PC-9 (cell line): ENCODE measurements at regions not wholly inside any gene's neighbourhood (a gene's known extent, or its start where the extent isn't known, plus 50 kb on each side); places are given as distances from the start of the nearest gene placed in this dataset.

Experiments used
- BruUV-seq: library from RNA; stranded (reverse); fragments of 400-500 nt; replicated peaks from 2 replicates; lab custom pipeline; 2021; lab: Mats Ljungman, UMichigan
- CTCF ChIA-PET: fragments of 300-600 bp; sonication (Branson Sonifier 250); formaldehyde crosslinking; loops from one replicate; lab custom pipeline; 2022; ENCODE audit warnings: antibody characterized with exemption; lab: Charles Lee
- POLR2A ChIA-PET: fragments of 300-600 bp; sonication (Branson Sonifier 250); formaldehyde crosslinking; loops from one replicate; lab custom pipeline; 2022; ENCODE audit warnings: antibody characterized with exemption; ENCODE audit not compliant: unreplicated experiment; lab: Charles Lee
- DNase-seq, 2 experiments: peaks; one replicate each; pipeline versions ENCODE4 v3.0.0 to v3.0.0-alpha.2; 2015 to 2022; ENCODE audit warnings: mixed read lengths in 1 of 2
- H2AFZ ChIP-seq: fragments of 200-600 bp; sonication (generic); 2 replicates; pipeline ENCODE4 v1.8.1; 2017; ENCODE audit warnings: antibody characterized with exemption
- H3F3A ChIP-seq: fragments of 200-600 bp; sonication (generic); 2 replicates; pipeline ENCODE4 v1.8.1; 2017; ENCODE audit warnings: antibody characterized with exemption, mild to moderate bottlenecking, low read depth; ENCODE audit not compliant: insufficient read depth
- H3K27ac ChIP-seq: fragments of 200-600 bp; sonication (generic); 2 replicates; pipeline ENCODE4 v1.6.1; 2016; ENCODE audit warnings: mixed run types
- H3K27me3 ChIP-seq: fragments of 200-600 bp; sonication (generic); 2 replicates; pipeline ENCODE4 v1.6.1; 2016; ENCODE audit warnings: low read depth, mixed run types; ENCODE audit not compliant: insufficient read depth
- H3K36me3 ChIP-seq: fragments of 200-600 bp; sonication (generic); 2 replicates; pipeline ENCODE4 v1.6.1; 2016; ENCODE audit warnings: low read depth, mixed run types
- H3K4me1 ChIP-seq: fragments of 200-600 bp; sonication (generic); replicated peaks from 2 replicates; pipeline ENCODE4 v1.6.1; 2016; ENCODE audit warnings: mixed run types; ENCODE audit not compliant: insufficient read depth
- H3K4me2 ChIP-seq: fragments of 200-600 bp; sonication (generic); 2 replicates; pipeline ENCODE4 v1.6.1; 2017; ENCODE audit warnings: mixed run types
- H3K4me3 ChIP-seq: fragments of 200-600 bp; sonication (generic); 2 replicates; pipeline ENCODE4 v1.6.1; 2016; ENCODE audit warnings: mixed run types
- H3K79me2 ChIP-seq: fragments of 200-600 bp; sonication (generic); 2 replicates; pipeline ENCODE4 v1.6.1; 2017; ENCODE audit warnings: low read depth, mixed run types
- H3K9me2 ChIP-seq: fragments of 200-600 bp; sonication (generic); 2 replicates; pipeline ENCODE4 v1.8.1; 2017; ENCODE audit warnings: mild to moderate bottlenecking; ENCODE audit not compliant: insufficient read depth
- H3K9me3 ChIP-seq: fragments of 200-600 bp; sonication (generic); 2 replicates; pipeline ENCODE4 v1.8.1; 2016; ENCODE audit warnings: low read depth; ENCODE audit not compliant: insufficient read depth
- H4K20me1 ChIP-seq: fragments of 200-600 bp; sonication (generic); 2 replicates; pipeline ENCODE4 v1.8.1; 2017; ENCODE audit not compliant: insufficient read depth
- EZH2 ChIP-seq: fragments of 200-600 bp; sonication (generic); IDR thresholded peaks from 2 replicates; pipeline ENCODE4 v1.8.0; 2017; ENCODE audit warnings: antibody characterized with exemption, low read depth
- intact Hi-C: fragments of 100-400 bp; cut with micrococcal nuclease; formaldehyde crosslinking; loops from one replicate; pipeline ENCODE4 v1.10.0; 2022; ENCODE audit not compliant: unreplicated experiment
- TF ChIP-seq, protein P1 (sequence below): fragments of 200-600 bp; sonication (generic); conservative IDR thresholded peaks from 2 replicates; pipeline ENCODE4 v1.6.1; 2017; ENCODE audit warnings: mixed run types, antibody characterized with exemption, mild to moderate bottlenecking, moderate library complexity

- no peaks in the 10 kb centered on the region for H3K9me3 ChIP-seq
Observed at GRCh38 chr22:48197189-48197690, 1434.8 kb downstream of the TBC1D22A start.

DNA sequence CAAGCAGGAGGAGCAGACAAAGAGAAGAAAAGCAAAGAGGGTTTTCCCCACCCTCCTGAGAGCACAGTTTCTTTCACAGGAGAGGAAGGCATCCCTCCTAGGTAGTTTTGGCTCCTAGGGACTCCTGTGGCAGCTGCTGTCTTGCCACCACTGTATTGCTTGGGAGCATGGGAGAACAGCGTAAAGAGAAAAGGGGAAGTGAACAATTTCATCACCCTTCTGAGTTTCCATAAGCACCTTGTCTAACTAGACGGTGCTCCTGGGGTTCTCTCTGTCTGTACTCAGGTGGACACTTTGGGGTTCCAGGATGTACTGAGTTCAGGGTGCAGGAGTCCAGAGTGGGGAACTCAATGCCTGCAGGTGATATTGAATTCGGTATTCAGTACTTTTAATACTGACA, 1430.5 kb downstream of the TBC1D22A start:
- H3F3A ChIP-seq, result no peaks in the 10 kb centered on the region
- DNase-seq, result no peak
- no peak overlapping the region; the same call in 1 of the 2 replicates for H3K4me2 ChIP-seq
- POLR2A ChIA-PET, result no interaction called here
- no peaks in the 10 kb centered on the region for H3K36me3 ChIP-seq
- TF ChIP-seq EZH2, result no peak
- TF ChIP-seq, protein P1, sequence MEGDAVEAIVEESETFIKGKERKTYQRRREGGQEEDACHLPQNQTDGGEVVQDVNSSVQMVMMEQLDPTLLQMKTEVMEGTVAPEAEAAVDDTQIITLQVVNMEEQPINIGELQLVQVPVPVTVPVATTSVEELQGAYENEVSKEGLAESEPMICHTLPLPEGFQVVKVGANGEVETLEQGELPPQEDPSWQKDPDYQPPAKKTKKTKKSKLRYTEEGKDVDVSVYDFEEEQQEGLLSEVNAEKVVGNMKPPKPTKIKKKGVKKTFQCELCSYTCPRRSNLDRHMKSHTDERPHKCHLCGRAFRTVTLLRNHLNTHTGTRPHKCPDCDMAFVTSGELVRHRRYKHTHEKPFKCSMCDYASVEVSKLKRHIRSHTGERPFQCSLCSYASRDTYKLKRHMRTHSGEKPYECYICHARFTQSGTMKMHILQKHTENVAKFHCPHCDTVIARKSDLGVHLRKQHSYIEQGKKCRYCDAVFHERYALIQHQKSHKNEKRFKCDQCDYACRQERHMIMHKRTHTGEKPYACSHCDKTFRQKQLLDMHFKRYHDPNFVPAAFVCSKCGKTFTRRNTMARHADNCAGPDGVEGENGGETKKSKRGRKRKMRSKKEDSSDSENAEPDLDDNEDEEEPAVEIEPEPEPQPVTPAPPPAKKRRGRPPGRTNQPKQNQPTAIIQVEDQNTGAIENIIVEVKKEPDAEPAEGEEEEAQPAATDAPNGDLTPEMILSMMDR, result no peak
- H3K9me3 ChIP-seq, result no peaks in the 10 kb centered on the region
- no peak overlapping the region for H3K27ac ChIP-seq
- no peaks in the 10 kb centered on the region for H3K79me2 ChIP-seq
- BruUV-seq, result no TSS peak
- H2AFZ ChIP-seq, result no peak overlapping the region
- no peak overlapping the region for H3K4me3 ChIP-seq
- H3K27me3 ChIP-seq, result peaks cover 63% of the 10 kb centered on the region
- H4K20me1 ChIP-seq, result peaks cover 2% of the 10 kb centered on the region; the same call in 1 of the 2 replicates
- H3K4me1 ChIP-seq, result no peaks in the 10 kb centered on the region
- no peaks in the 10 kb centered on the region for H3K9me2 ChIP-seq
- intact Hi-C loops, result no loop called here
- CTCF ChIA-PET, result no interaction called here

More at GRCh38 chr22:48197189-48197690, 1434.8 kb downstream of the TBC1D22A start:
- no peaks in the 10 kb centered on the region for H3K9me2 ChIP-seq
- peaks cover 79% of the 10 kb centered on the region for H3K27me3 ChIP-seq
- no TSS peak for BruUV-seq
- H3K36me3 ChIP-seq, result no peaks in the 10 kb centered on the region
- ChIA-PET CTCF (no interaction called here), POLR2A (no interaction called here)
- H3F3A ChIP-seq, result no peaks in the 10 kb centered on the region
- no peaks in the 10 kb centered on the region; the same call in 1 of the 2 replicates for H4K20me1 ChIP-seq
- H3K27ac ChIP-seq, result no peak overlapping the region
- no peak overlapping the region for H2AFZ ChIP-seq
- DNase-seq, result no peak
- H3K4me2 ChIP-seq, result no peak overlapping the region
- no peak for TF ChIP-seq EZH2
- TF ChIP-seq, protein P1, result no peak
- intact Hi-C loops, result no loop called here
- no peaks in the 10 kb centered on the region for H3K4me1 ChIP-seq
- H3K79me2 ChIP-seq, result no peaks in the 10 kb centered on the region
- H3K4me3 ChIP-seq, result no peak overlapping the region

DNA sequence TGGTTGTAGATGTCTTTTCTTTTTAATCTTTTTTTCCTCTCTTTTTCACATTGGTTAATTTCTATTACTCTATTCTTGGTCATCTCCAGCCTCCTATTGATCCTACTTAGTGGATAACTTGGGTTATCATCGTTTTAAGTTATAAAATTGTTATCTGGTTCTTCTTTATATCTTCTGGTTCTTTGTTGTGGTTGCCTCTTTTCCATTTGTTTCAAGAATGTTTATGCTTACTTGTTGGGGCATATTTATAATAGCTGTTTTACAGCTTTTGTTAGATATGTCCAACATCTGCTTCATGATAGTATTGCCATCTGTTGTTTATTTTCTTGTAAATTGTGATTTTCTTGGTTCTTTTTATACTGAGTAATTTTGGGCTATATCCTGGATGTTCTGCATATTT, 1429.6 kb downstream of the TBC1D22A start:
- POLR2A ChIA-PET, result no interaction called here
- H3K4me3 ChIP-seq, result no peak overlapping the region
- TF ChIP-seq EZH2, result no peak
- TF ChIP-seq, protein P1, result no peak
- no peaks in the 10 kb centered on the region for H3F3A ChIP-seq
- no peaks in the 10 kb centered on the region for H3K9me3 ChIP-seq
- no peaks in the 10 kb centered on the region for H3K36me3 ChIP-seq
- CTCF ChIA-PET, result no interaction called here
- no peak overlapping the region for H3K4me2 ChIP-seq
- peaks cover 63% of the 10 kb centered on the region for H3K27me3 ChIP-seq
- no peaks in the 10 kb centered on the region for H3K4me1 ChIP-seq
- H3K79me2 ChIP-seq, result no peaks in the 10 kb centered on the region
- intact Hi-C loops, result no loop called here
- no peak for DNase-seq
- H3K27ac ChIP-seq, result no peak overlapping the region
- H4K20me1 ChIP-seq, result peaks cover 2% of the 10 kb centered on the region; the same call in 1 of the 2 replicates
- H3K9me2 ChIP-seq, result no peaks in the 10 kb centered on the region
- no peak overlapping the region for H2AFZ ChIP-seq
- BruUV-seq, result no TSS peak
